Liver (tissue), 8 donors: ENCODE measurements at regions not wholly inside any gene's neighbourhood (a gene's known extent, or its start where the extent isn't known, plus 50 kb on each side); places are given as distances from the start of the nearest gene placed in this dataset.
A peak's percentile ranks its signal among the peaks of the same experiment; 100 is the strongest.

ENCODE experiments used
- DNase-seq: peaks from one replicate; pipeline ENCODE4 v3.0.0-alpha.2; 2017; ENCODE audit warnings: low spot score
- H3K27ac ChIP-seq, 2 donors: one replicate each; pipeline ENCODE4 v1.7.0; 2013; ENCODE audit warnings: inconsistent platforms in 2 of 2, low read length in 2 of 2, control low read depth in 1 of 2, low read depth in 1 of 2, mild to moderate bottlenecking in 1 of 2
- H3K27me3 ChIP-seq, 4 donors: one replicate each; pipeline versions ENCODE4 v1.6.1 to v1.7.0; 2013; ENCODE audit warnings: low read length in 3 of 4, inconsistent platforms in 1 of 4, mild to moderate bottlenecking in 1 of 4, moderate library complexity in 1 of 4; ENCODE audit not compliant: control insufficient read depth in 4 of 4, insufficient read depth in 4 of 4
- H3K36me3 ChIP-seq, 4 donors: one replicate each; pipeline versions ENCODE4 v1.6.1 to v1.7.0; 2013; ENCODE audit warnings: low read length in 3 of 4, mild to moderate bottlenecking in 3 of 4, low read depth in 1 of 4, moderate library complexity in 1 of 4; ENCODE audit not compliant: control insufficient read depth in 4 of 4, insufficient read depth in 3 of 4
- H3K4me1 ChIP-seq, 4 donors: one replicate each; pipeline versions ENCODE4 v1.6.1 to v1.7.0; 2013; ENCODE audit warnings: low read length in 3 of 4, mild to moderate bottlenecking in 3 of 4, moderate library complexity in 1 of 4; ENCODE audit not compliant: control insufficient read depth in 4 of 4, insufficient read depth in 4 of 4
- H3K4me3 ChIP-seq, 3 donors: one replicate each; pipeline versions ENCODE4 v1.6.1 to v1.7.0; 2013; ENCODE audit warnings: low read length in 3 of 3, control low read depth in 1 of 3, low read depth in 1 of 3, mild to moderate bottlenecking in 1 of 3
- H3K9ac ChIP-seq, 2 donors: one replicate each; pipeline ENCODE4 v1.7.0; 2013; ENCODE audit warnings: low read length in 2 of 2, mild to moderate bottlenecking in 2 of 2, moderate library complexity in 2 of 2, control low read depth in 1 of 2, low read depth in 1 of 2
- H3K9me3 ChIP-seq, 4 donors: one replicate each; pipeline versions ENCODE4 v1.6.1 to v1.7.0; 2013; ENCODE audit warnings: low read length in 3 of 4; ENCODE audit not compliant: control insufficient read depth in 4 of 4
- CTCF ChIP-seq: fragments of 150-350 bp; IDR thresholded peaks from 2 replicates; pipeline ENCODE4 v1.5.1; 2017; ENCODE audit warnings: improper control_type of control experiment, low read depth, low read length; ENCODE audit not compliant: missing input control
- EGR1 ChIP-seq, 2 donors: IDR thresholded peaks; 2 replicates each; pipeline ENCODE4 v1.6.1; 2016 to 2018; ENCODE audit warnings: antibody characterized with exemption in 2 of 2, low read depth in 2 of 2
- FOXA1 ChIP-seq: IDR thresholded peaks from 2 replicates; pipeline ENCODE4 v1.6.1; 2016; ENCODE audit warnings: antibody characterized with exemption
- FOXA2 ChIP-seq: IDR thresholded peaks from 2 replicates; pipeline ENCODE4 v1.6.1; 2016; ENCODE audit warnings: antibody characterized with exemption
- GABPA ChIP-seq, 2 donors: IDR thresholded peaks in 1 of 2; conservative IDR thresholded peaks in 1 of 2; 2 replicates each; pipeline ENCODE4 v1.6.1; 2016; ENCODE audit warnings: antibody characterized with exemption in 2 of 2, mild to moderate bottlenecking in 1 of 2, moderate library complexity in 1 of 2
- HNF4A ChIP-seq, 2 donors: conservative IDR thresholded peaks; 2 replicates each; pipeline ENCODE4 v1.6.1; 2016; ENCODE audit warnings: antibody characterized with exemption in 2 of 2, mild to moderate bottlenecking in 2 of 2
- HNF4G ChIP-seq: IDR thresholded peaks from 2 replicates; pipeline ENCODE4 v1.6.1; 2016; ENCODE audit warnings: antibody characterized with exemption
- JUND ChIP-seq, 2 donors: IDR thresholded peaks; 2 replicates each; pipeline ENCODE4 v1.6.1; 2016; ENCODE audit warnings: antibody characterized with exemption in 2 of 2
- MAX ChIP-seq: IDR thresholded peaks from 2 replicates; pipeline ENCODE4 v1.6.1; 2016; ENCODE audit warnings: antibody characterized with exemption
- NR2F2 ChIP-seq: IDR thresholded peaks from 2 replicates; pipeline ENCODE4 v1.6.1; 2016; ENCODE audit warnings: antibody characterized with exemption
- RAD21 ChIP-seq, 2 donors: IDR thresholded peaks; 2 replicates each; pipeline ENCODE4 v1.6.1; 2016; ENCODE audit warnings: antibody characterized with exemption in 2 of 2, mild to moderate bottlenecking in 2 of 2
- REST ChIP-seq: IDR thresholded peaks from 2 replicates; pipeline ENCODE4 v1.6.1; 2016; ENCODE audit warnings: antibody characterized with exemption, mild to moderate bottlenecking
- RXRA ChIP-seq, 2 donors: IDR thresholded peaks; 2 replicates each; pipeline ENCODE4 v1.6.1; 2017 to 2018; ENCODE audit warnings: antibody characterized with exemption in 2 of 2, mild to moderate bottlenecking in 1 of 2
- SP1 ChIP-seq: IDR thresholded peaks from 2 replicates; pipeline ENCODE4 v1.6.1; 2018; ENCODE audit warnings: antibody characterized with exemption, mild to moderate bottlenecking
- TAF1 ChIP-seq: conservative IDR thresholded peaks from 2 replicates; pipeline ENCODE4 v1.6.1; 2016; ENCODE audit warnings: antibody characterized with exemption, mild to moderate bottlenecking
- YY1 ChIP-seq: IDR thresholded peaks from 2 replicates; pipeline ENCODE4 v1.6.1; 2016; ENCODE audit warnings: antibody characterized with exemption, mild to moderate bottlenecking
- WGBS: extraction: QIAGEN DNeasy Blood & Tissue Kit; methylation state at CpG from one replicate; pipeline ENCODE4 v1.1.7; 2013; 5-methylcytosine and 5-hydroxymethylcytosine counted together
- TF ChIP-seq, protein P1 (sequence below): IDR thresholded peaks from 2 replicates; pipeline ENCODE4 v1.6.1; 2016; ENCODE audit warnings: antibody characterized with exemption
- TF ChIP-seq, protein P2 (sequence below): IDR thresholded peaks from 2 replicates; pipeline ENCODE4 v1.6.1; 2016; ENCODE audit warnings: antibody characterized with exemption
- donor health status: healthy.
- donor health status: healthy.
- donor health status: healthy.
- donor health status: healthy.
- donor health status: healthy.

GRCh38 chr18:72114801-72115594, 429.1 kb downstream of the CBLN2 start:
- Histone ChIP-seq H3K4me1 (peaks cover 2 to 14% (median 10%) of the 10 kb centered on the region in 4 donors), H3K4me3 (peak overlapping the region in 1 of 3 donors; percentile 9), H3K27ac (peak overlapping the region; percentile 15 to 25), H3K9me3 (no peaks in the 10 kb centered on the region), H3K9ac (no peak overlapping the region), H3K36me3 (no peaks in the 10 kb centered on the region), H3K27me3 (no peaks in the 10 kb centered on the region)
- no peak for DNase-seq
- 33% methylated on average over 4 of the region's 4 CpGs for WGBS
- TF ChIP-seq, protein P1, sequence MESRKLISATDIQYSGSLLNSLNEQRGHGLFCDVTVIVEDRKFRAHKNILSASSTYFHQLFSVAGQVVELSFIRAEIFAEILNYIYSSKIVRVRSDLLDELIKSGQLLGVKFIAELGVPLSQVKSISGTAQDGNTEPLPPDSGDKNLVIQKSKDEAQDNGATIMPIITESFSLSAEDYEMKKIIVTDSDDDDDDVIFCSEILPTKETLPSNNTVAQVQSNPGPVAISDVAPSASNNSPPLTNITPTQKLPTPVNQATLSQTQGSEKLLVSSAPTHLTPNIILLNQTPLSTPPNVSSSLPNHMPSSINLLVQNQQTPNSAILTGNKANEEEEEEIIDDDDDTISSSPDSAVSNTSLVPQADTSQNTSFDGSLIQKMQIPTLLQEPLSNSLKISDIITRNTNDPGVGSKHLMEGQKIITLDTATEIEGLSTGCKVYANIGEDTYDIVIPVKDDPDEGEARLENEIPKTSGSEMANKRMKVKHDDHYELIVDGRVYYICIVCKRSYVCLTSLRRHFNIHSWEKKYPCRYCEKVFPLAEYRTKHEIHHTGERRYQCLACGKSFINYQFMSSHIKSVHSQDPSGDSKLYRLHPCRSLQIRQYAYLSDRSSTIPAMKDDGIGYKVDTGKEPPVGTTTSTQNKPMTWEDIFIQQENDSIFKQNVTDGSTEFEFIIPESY = peak; percentile 52
- TF ChIP-seq EGR1 (IDR thresholded peaks at IDR 0.05; ENCODE audit: low read depth in 2 of 2) (peak in 1 of 2 donors; percentile 36), GABPA (IDR thresholded peaks at IDR 0.05 in 1 of 2, conservative IDR thresholded peaks at IDR 0.05 in 1 of 2) (no peak), RXRA (IDR thresholded peaks at IDR 0.05) (peak; percentile 66 to 87), MAX (peak; percentile 28), HNF4A (conservative IDR thresholded peaks at IDR 0.05) (peak; percentile 91 to 94), TAF1 (no peak), NR2F2 (no peak), CTCF (no peak), YY1 (peak; percentile 40), FOXA2 (peak; percentile 87), JUND (IDR thresholded peaks at IDR 0.05) (peak in 1 of 2 donors; percentile 75), SP1 (peak; percentile 76), RAD21 (IDR thresholded peaks at IDR 0.05) (peak; percentile 19 to 21), HNF4G (peak; percentile 51), REST (peak; percentile 53), FOXA1 (peak; percentile 77)
- TF ChIP-seq, protein P2, sequence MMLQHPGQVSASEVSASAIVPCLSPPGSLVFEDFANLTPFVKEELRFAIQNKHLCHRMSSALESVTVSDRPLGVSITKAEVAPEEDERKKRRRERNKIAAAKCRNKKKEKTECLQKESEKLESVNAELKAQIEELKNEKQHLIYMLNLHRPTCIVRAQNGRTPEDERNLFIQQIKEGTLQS = no peak
